RWPE1 (cell line): ENCODE measurements at regions not wholly inside any gene's neighbourhood (a gene's known extent, or its start where the extent isn't known, plus 50 kb on each side); places are given as distances from the start of the nearest gene placed in this dataset.

Source experiments
- CTCF ChIA-PET: fragments of 350-600 bp; sonication (Branson Sonifier 250); formaldehyde crosslinking; extraction: SDS; loops from one replicate; lab custom pipeline; 2021; lab: Yijun Ruan, JAX
- POLR2A ChIA-PET: fragments of 400-600 bp; formaldehyde crosslinking; extraction: SDS; loops from one replicate; lab custom pipeline; 2020; ENCODE audit warnings: antibody characterized with exemption; ENCODE audit not compliant: low non-redundant PET; lab: Yijun Ruan, JAX
- DNase-seq: peaks from one replicate; pipeline ENCODE4 v3.0.0; 2012; ENCODE audit warnings: low spot score
- H3K27ac ChIP-seq: fragments of 450-650 bp; 2 replicates; pipeline ENCODE4 v1.5.1; 2017
- TF ChIP-seq, protein P1 (sequence below): fragments of 450-650 bp; conservative IDR thresholded peaks from 2 replicates; pipeline ENCODE4 v1.5.1; 2017; ENCODE audit warnings: low read depth, mild to moderate bottlenecking

DNA sequence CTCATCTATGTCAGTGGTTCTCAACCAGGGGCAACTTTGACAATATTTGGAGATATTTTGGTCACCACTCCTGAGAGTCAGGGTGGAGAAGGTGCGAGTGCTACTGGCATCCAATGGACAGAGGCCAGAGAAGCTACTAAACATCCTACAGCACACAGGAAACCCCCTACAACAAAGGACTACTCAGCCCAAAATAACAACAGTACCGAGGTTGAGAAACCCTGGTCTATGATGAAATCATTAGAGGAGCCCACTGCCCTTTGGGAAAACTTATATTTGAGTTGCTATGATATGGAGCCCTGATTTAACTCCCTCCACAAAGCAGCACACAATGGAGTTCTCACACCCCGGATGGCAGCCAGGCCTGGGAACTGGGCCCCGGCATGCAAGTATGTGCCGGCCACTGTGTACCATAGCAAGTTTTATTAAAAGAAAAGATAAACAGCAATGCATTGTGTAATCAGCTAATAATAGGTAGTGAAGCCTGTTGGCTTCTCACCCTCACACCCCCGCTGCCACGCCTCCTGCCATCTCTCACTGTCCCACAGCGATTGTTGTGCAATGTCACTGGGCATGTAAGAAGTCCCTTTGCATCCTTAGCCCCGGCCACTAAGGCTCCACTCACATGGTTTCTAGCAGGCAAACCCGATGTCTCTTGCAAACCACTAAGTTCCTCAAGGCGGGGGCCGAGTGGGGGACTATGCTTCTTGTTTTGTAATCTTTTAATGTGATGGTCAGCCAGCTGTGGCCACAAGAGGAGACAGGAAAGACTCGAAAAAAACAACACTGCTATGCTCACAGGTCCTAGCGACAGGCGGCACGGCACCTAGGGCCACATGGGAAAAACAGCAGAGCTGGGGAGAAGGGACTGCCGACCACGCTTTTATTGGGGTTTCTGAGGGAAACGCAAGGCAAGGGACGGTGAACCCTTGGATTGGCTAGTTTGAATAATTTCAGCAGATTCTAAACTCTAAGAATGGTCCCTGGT, 110.0 kb downstream of the AQP9 start:
- no peak overlapping the region for H3K27ac ChIP-seq
- CTCF ChIA-PET = no interaction called here
- POLR2A ChIA-PET = no interaction called here
- no peak for DNase-seq
- TF ChIP-seq, protein P1, sequence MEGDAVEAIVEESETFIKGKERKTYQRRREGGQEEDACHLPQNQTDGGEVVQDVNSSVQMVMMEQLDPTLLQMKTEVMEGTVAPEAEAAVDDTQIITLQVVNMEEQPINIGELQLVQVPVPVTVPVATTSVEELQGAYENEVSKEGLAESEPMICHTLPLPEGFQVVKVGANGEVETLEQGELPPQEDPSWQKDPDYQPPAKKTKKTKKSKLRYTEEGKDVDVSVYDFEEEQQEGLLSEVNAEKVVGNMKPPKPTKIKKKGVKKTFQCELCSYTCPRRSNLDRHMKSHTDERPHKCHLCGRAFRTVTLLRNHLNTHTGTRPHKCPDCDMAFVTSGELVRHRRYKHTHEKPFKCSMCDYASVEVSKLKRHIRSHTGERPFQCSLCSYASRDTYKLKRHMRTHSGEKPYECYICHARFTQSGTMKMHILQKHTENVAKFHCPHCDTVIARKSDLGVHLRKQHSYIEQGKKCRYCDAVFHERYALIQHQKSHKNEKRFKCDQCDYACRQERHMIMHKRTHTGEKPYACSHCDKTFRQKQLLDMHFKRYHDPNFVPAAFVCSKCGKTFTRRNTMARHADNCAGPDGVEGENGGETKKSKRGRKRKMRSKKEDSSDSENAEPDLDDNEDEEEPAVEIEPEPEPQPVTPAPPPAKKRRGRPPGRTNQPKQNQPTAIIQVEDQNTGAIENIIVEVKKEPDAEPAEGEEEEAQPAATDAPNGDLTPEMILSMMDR = no peak

DNA sequence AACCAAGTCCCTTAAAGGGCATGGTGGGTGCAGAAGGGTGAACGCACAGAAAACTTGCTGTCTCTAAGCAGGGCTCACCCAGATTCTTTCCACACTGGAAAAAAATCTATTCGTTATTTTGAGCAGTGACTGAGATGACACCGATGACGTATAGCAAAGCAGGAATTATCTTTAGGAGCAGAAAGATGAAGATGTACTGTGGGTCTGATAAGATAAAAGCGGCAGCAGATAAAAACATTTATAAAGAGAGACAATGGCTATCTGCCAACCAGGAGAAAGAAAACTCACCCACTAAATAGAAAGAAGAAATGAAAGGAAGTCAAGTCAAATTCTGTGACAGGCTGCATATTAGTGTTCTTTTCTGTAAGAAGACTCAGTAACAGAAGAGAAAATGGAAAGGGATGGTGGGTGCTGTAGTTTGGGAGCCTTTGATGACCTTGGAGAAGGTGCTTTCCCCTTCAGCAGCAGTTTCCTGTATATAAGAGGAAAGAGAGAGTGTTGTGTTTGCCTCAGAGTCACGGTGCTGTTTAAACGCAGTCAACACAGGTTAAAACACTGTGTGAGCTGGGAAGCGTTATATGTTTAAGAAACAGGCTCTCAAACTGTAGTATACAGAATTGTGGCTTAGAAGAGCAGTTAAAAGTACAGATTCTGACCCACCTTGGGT, 111.6 kb downstream of the AQP9 start:
- TF ChIP-seq, protein P1 = no peak
- ChIA-PET POLR2A (no interaction called here), CTCF (no interaction called here)
- no peak for DNase-seq
- no peak overlapping the region for H3K27ac ChIP-seq

DNA sequence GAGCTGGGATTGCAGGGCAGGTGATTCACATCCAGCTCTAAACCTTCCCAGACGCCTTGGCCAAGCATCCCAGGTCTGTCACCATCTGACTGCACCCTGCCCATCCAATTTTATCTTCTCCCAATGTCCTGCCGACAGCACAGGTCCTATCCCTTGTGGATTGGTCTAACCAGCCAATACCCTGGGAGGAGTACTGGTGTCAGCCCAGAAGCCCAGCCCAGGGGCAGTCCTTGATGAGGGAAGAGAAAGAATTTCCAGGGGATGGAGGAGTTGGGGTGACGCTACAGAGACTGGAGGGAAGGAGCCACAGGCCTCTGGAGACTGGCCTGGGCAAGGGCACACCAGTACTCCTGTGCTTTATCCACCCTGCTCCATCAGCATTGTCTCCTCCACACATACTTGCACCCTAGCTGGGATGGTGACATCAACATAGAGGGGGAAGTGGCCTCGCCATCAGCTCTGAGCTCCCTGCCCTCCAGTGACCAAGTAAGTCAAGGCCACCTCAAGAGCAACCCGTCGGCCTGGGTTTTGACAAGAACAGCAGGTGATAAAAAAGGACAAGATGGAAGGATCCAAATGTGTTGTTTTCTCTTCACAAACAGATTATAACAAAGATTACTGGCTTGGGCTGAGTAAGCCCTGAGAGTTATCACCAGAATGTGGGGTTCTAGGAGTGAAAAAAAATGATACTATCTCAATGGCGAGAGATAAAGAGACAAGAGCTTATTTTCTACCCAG, 114.6 kb downstream of the AQP9 start:
- H3K27ac ChIP-seq = no peak overlapping the region
- POLR2A ChIA-PET = no interaction called here
- TF ChIP-seq, protein P1 = no peak
- DNase-seq = no peak
- CTCF ChIA-PET = interaction anchor here (0.7 kb wide), 1 partner anchor 323 kb away, joined by 3 read pairs; no protein-coding TSS in a partner anchor

DNA sequence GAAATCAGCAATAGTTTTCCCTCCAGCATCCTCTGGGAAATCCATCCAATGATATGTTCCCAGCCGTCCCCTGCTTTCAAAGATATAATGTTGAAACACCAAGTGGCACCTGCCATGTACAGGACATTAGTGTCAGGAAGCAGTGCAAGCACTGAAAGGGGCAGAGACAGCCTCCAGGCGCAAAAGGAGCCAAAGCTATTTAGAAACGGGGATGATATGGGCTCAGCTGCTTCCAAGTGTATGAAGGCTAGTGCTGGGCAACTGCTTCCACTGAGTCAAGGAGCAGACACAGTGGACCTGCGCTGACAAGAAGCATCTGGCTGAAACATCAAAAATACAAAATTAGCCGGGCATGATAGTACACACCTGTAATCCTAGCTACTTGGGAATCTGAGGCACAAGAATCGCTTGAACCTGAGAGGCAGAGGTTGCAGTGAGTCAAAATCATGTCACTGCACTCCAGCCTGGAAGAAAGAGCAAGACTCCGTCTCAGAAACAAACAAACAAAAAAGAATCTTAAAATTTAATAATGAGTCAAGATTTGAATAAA, 119.7 kb downstream of the AQP9 start:
- TF ChIP-seq, protein P1 = no peak
- no peak overlapping the region for H3K27ac ChIP-seq
- ChIA-PET CTCF (interaction anchor here (0.6 to 1.1 kb wide), 2 partner anchors 30 to 45 kb away, joined by 3 read pairs; no protein-coding TSS in a partner anchor), POLR2A (no interaction called here)
- no peak for DNase-seq

DNA sequence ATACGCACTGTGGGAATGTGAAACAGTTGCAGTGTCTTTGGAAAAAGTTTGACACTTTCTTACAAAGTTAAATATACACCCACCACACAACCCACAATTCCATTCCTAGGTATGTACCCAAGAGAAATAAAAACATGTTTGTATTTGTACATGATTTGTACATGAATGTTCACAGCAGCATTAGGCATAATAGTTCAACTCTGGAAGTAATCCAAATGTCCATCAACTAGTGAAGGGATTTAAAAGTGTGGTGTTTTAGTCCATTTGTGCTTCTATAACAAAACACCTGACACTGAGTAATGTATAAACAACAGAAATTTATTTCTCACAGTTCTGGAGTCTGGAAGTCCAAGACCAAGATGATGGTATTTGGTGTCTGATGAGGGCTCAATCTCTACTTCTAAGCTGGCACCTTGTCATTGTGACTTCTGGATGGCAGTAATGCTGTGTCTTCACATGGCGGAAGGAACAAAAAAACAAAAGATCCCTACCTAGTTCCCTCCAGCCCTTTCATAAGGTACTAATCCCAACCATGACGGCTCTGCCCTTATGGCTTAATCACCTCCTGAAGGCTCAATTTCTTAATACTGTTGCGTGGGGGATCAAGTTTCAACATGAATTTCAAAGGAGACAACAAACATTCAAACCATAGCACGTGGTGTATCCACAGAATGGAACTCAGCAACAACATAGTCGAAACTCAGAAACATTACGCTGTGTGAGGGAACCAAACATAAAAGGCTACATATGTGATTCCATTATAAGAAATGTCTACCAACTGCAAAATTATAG, 120.5 kb downstream of the AQP9 start:
- no peak overlapping the region for H3K27ac ChIP-seq
- TF ChIP-seq, protein P1 = no peak
- peak; percentile 57 for DNase-seq
- ChIA-PET CTCF (interaction anchor here (0.6 to 0.7 kb wide), 2 partner anchors 31 to 469 kb away, joined by 3 to 4 read pairs; no protein-coding TSS in a partner anchor), POLR2A (no interaction called here)
